Mucosa of stomach (tissue), 1 donor: ENCODE measurements at regions not wholly inside any gene's neighbourhood (a gene's known extent, or its start where the extent isn't known, plus 50 kb on each side); places are given as distances from the start of the nearest gene placed in this dataset.

Experiments
- H3K27me3 ChIP-seq: one replicate; pipeline ENCODE4 v1.7.0; 2013; ENCODE audit warnings: mild to moderate bottlenecking, low read length; ENCODE audit not compliant: control insufficient read depth, insufficient read depth
- H3K36me3 ChIP-seq: one replicate; pipeline ENCODE4 v1.7.0; 2013; ENCODE audit warnings: low read length; ENCODE audit not compliant: control insufficient read depth, insufficient read depth
- H3K4me1 ChIP-seq: one replicate; pipeline ENCODE4 v1.7.0; 2013; ENCODE audit warnings: mild to moderate bottlenecking, low read length; ENCODE audit not compliant: control insufficient read depth, insufficient read depth
- H3K4me3 ChIP-seq: one replicate; pipeline ENCODE4 v1.7.0; 2013; ENCODE audit warnings: low read length
- H3K9ac ChIP-seq: one replicate; pipeline ENCODE4 v1.7.0; 2013; ENCODE audit warnings: mild to moderate bottlenecking, low read length, moderate library complexity
- H3K9me3 ChIP-seq: one replicate; pipeline ENCODE4 v1.7.0; 2013; ENCODE audit warnings: mild to moderate bottlenecking, low read length, moderate library complexity; ENCODE audit not compliant: control insufficient read depth
- donor health status: Pancreatic carcinoma.

- H3K9ac ChIP-seq, result no peak overlapping the region
- H3K4me1 ChIP-seq, result no peaks in the 10 kb centered on the region
- no peaks in the 10 kb centered on the region for H3K36me3 ChIP-seq
- no peaks in the 10 kb centered on the region for H3K9me3 ChIP-seq
- no peak overlapping the region for H3K4me3 ChIP-seq
- no peaks in the 10 kb centered on the region for H3K27me3 ChIP-seq
Measured at GRCh38 chrX:39356119-39356807, 555.0 kb downstream of the MID1IP1 start.

- Histone ChIP-seq H3K9ac (no peak overlapping the region), H3K27me3 (no peaks in the 10 kb centered on the region), H3K9me3 (no peaks in the 10 kb centered on the region), H3K36me3 (no peaks in the 10 kb centered on the region), H3K4me1 (no peaks in the 10 kb centered on the region), H3K4me3 (no peak overlapping the region)
Measured at GRCh38 chrX:39360101-39360500, 558.8 kb downstream of the MID1IP1 start.

GRCh38 chrX:39361736-39362135 is 560.5 kb downstream of the MID1IP1 start:
- Histone ChIP-seq H3K9ac (no peak overlapping the region), H3K36me3 (no peaks in the 10 kb centered on the region)

GRCh38 chrX:39367416-39367815 is 566.2 kb downstream of the MID1IP1 start:
- no peak overlapping the region for H3K4me3 ChIP-seq
- no peaks in the 10 kb centered on the region for H3K9me3 ChIP-seq
- H3K9ac ChIP-seq, result no peak overlapping the region
- no peaks in the 10 kb centered on the region for H3K4me1 ChIP-seq
- no peaks in the 10 kb centered on the region for H3K36me3 ChIP-seq
- no peaks in the 10 kb centered on the region for H3K27me3 ChIP-seq

More at GRCh38 chrX:39361736-39362135, 560.5 kb downstream of the MID1IP1 start:
- H3K9me3 ChIP-seq, result no peaks in the 10 kb centered on the region
- no peaks in the 10 kb centered on the region for H3K4me1 ChIP-seq
- no peaks in the 10 kb centered on the region for H3K27me3 ChIP-seq
- no peak overlapping the region for H3K4me3 ChIP-seq

- Histone ChIP-seq H3K9me3 (no peaks in the 10 kb centered on the region), H3K9ac (no peak overlapping the region), H3K27me3 (no peaks in the 10 kb centered on the region), H3K4me3 (no peak overlapping the region), H3K4me1 (no peaks in the 10 kb centered on the region), H3K36me3 (no peaks in the 10 kb centered on the region)
Measured at GRCh38 chrX:39372115-39372514, 570.9 kb downstream of the MID1IP1 start.

GRCh38 chrX:39377157-39377556 is 575.9 kb downstream of the MID1IP1 start:
- H3K4me1 ChIP-seq, result no peaks in the 10 kb centered on the region
- no peak overlapping the region for H3K9ac ChIP-seq
- H3K9me3 ChIP-seq, result no peaks in the 10 kb centered on the region
- H3K36me3 ChIP-seq, result no peaks in the 10 kb centered on the region
- H3K27me3 ChIP-seq, result no peaks in the 10 kb centered on the region
- no peak overlapping the region for H3K4me3 ChIP-seq

GRCh38 chrX:39377773-39378172 is 576.5 kb downstream of the MID1IP1 start:
- Histone ChIP-seq H3K4me3 (no peak overlapping the region), H3K4me1 (no peaks in the 10 kb centered on the region), H3K36me3 (no peaks in the 10 kb centered on the region), H3K27me3 (no peaks in the 10 kb centered on the region), H3K9me3 (no peaks in the 10 kb centered on the region), H3K9ac (no peak overlapping the region)

DNA sequence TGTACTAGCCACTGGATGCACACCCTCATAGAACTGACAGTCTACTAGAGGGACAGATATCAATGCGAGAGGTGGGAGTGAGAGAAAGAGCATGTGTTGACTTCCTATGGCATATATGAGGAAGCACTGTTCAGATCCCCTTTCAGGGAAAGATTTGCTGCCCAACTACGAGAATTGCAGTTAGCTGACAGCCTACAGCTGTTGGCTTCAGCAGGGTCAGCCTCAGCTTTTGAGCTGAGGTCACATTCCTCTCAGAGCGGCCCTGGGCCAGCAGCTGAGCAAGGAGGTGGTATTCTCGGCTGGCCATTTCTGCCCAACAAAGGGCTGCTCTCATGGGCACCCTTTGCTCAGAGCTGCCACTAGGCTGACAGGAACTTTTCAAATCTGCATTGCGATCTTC is 580.2 kb downstream of the MID1IP1 start:
- H3K9ac ChIP-seq, result no peak overlapping the region
- no peaks in the 10 kb centered on the region for H3K9me3 ChIP-seq
- no peaks in the 10 kb centered on the region for H3K36me3 ChIP-seq
- no peak overlapping the region for H3K4me3 ChIP-seq
- H3K4me1 ChIP-seq, result no peaks in the 10 kb centered on the region
- no peaks in the 10 kb centered on the region for H3K27me3 ChIP-seq

DNA sequence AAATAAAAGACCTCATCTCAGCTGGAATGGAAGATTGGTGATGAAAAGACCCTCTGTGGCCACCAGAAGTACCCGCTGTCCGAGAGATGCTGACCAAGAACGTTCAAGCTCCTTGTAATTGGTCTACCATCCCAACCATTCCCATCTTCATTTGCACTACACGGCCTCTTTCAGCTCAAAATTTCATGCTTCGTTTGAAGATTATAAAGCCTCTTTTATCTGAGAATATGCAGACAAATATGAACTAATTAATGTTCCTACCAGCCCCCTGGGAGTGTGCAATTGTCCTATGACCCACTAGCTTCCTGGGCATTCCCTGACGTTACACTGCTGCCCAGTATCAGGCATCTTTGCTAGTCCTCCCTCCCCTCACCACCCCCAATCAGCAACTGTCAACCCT is 583.7 kb downstream of the MID1IP1 start:
- no peaks in the 10 kb centered on the region for H3K4me1 ChIP-seq
- no peak overlapping the region for H3K4me3 ChIP-seq
- H3K9ac ChIP-seq, result no peak overlapping the region
- no peaks in the 10 kb centered on the region for H3K27me3 ChIP-seq
- no peaks in the 10 kb centered on the region for H3K9me3 ChIP-seq
- no peaks in the 10 kb centered on the region for H3K36me3 ChIP-seq

GRCh38 chrX:39388730-39389129 is 587.5 kb downstream of the MID1IP1 start:
- Histone ChIP-seq H3K27me3 (no peaks in the 10 kb centered on the region), H3K9ac (no peak overlapping the region)

GRCh38 chrX:39396358-39396995 is 595.2 kb downstream of the MID1IP1 start:
- Histone ChIP-seq H3K36me3 (no peaks in the 10 kb centered on the region), H3K9me3 (no peaks in the 10 kb centered on the region), H3K4me3 (no peak overlapping the region), H3K9ac (no peak overlapping the region), H3K27me3 (no peaks in the 10 kb centered on the region), H3K4me1 (peaks cover 8% of the 10 kb centered on the region)

More at GRCh38 chrX:39388730-39389129, 587.5 kb downstream of the MID1IP1 start:
- no peak overlapping the region for H3K4me3 ChIP-seq
- H3K36me3 ChIP-seq, result no peaks in the 10 kb centered on the region
- H3K4me1 ChIP-seq, result no peaks in the 10 kb centered on the region
- no peaks in the 10 kb centered on the region for H3K9me3 ChIP-seq

DNA sequence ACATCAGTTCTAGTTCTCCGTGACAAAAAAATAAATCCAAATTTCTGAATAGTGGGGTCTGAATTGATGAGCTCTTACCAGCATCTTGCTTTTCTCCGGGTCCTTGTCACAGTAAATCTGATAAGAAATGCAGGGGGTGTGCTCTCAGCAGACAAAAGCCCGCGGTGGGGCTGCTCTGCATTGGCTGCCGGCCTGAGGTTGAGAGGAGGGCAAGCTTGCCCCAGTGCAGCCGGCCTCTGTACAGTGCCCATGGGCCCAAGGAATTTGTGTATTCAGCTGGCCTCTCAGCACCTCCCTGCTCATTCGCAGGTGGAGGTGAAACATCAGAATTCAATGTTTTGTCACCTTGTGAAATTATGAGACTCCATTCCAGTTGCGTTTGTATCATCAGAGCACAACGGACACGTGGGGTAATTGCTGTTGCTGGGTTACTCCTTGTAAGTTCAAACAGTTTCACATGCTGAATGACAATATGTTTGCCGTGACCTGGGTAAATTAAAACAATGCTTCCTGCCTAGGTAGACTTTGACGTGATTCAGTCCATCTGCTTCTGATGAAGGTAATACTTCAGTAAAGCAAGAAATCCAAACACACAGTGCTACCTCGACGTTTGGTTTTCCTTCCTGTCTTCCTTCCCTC is 596.4 kb downstream of the MID1IP1 start:
- H3K4me3 ChIP-seq, result no peak overlapping the region

More for the DNA sequence above, 596.4 kb downstream of the MID1IP1 start:
- Histone ChIP-seq H3K4me1 (peaks cover 8% of the 10 kb centered on the region), H3K9me3 (no peaks in the 10 kb centered on the region), H3K27me3 (no peaks in the 10 kb centered on the region), H3K36me3 (no peaks in the 10 kb centered on the region), H3K9ac (no peak overlapping the region)
